Activated CD4-positive, alpha-beta T cell treated with anti-CD3 and anti-CD28 coated beads, Interleukin-2, amount 10 ng/mL, durations not matched to agents 24 days and 14 days (primary cell): ENCODE measurements at regions not wholly inside any gene's neighbourhood (a gene's known extent, or its start where the extent isn't known, plus 50 kb on each side); places are given as distances from the start of the nearest gene placed in this dataset.

Experiments used
- DNase-seq: peaks from one replicate; pipeline ENCODE4 v3.0.0; 2022
- H3K27ac Mint-ChIP-seq: one replicate; pipeline ENCODE4 v1.8.0; 2022; ENCODE audit warnings: mild to moderate bottlenecking, mixed read lengths
- H3K27me3 Mint-ChIP-seq: one replicate; pipeline ENCODE4 v1.8.0; 2022; ENCODE audit warnings: mixed read lengths
- H3K36me3 Mint-ChIP-seq: one replicate; pipeline ENCODE4 v1.8.0; 2022; ENCODE audit warnings: low read depth, mild to moderate bottlenecking, mixed read lengths
- H3K4me1 Mint-ChIP-seq: one replicate; pipeline ENCODE4 v1.8.0; 2021; ENCODE audit warnings: mixed read lengths
- H3K4me3 Mint-ChIP-seq: one replicate; pipeline ENCODE4 v1.8.0; 2022; ENCODE audit warnings: mild to moderate bottlenecking, moderate library complexity, mixed read lengths
- H3K9me3 Mint-ChIP-seq: one replicate; pipeline ENCODE4 v1.8.0; 2021; ENCODE audit warnings: mixed read lengths
- intact Hi-C: fragments of 100-400 bp; cut with micrococcal nuclease; formaldehyde crosslinking; loops from one replicate; pipeline ENCODE4 v1.15.1; 2023

- no peak overlapping the region for H3K27ac Mint-ChIP-seq
- intact Hi-C loops, result no loop called here
- no peaks in the 10 kb centered on the region for H3K9me3 Mint-ChIP-seq
- peaks cover 1% of the 10 kb centered on the region for H3K27me3 Mint-ChIP-seq
- no peaks in the 10 kb centered on the region for H3K4me1 Mint-ChIP-seq
- H3K4me3 Mint-ChIP-seq, result no peak overlapping the region
- no peaks in the 10 kb centered on the region for H3K36me3 Mint-ChIP-seq
- DNase-seq, result no peak
Observed at GRCh38 chr7:86964973-86965726, 94.3 kb downstream of the ELAPOR2 start.

DNA sequence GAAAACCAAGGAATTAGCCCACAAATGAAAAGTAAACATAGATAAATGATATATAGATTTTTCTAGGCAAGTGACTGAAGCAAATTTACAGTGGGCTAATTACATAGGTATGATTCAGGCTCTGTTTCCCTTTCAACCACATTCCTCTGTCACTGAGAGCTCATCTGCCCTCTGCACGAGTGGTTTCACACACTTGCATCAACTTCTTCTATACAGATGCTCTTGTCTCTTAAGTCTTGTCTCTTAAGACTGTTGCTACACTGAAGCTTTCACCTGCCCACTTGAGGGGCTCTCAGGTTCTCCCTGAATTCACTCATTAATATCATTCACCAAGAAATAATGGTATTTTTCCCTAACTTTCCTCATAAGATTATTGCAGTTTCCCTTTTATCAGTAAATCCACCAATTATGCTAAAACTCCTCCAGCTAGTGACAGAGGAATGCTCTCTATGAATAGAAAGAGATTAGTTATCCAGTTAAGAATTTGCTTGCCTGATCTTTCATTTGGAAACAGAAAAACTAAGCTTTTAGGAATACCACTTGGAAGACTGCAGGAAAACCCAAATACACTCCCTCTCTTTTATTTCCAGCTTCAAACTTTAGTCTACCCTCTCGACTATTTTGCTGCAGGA, 95.7 kb downstream of the ELAPOR2 start:
- H3K4me1 Mint-ChIP-seq, result no peaks in the 10 kb centered on the region
- H3K27me3 Mint-ChIP-seq, result peaks cover 1% of the 10 kb centered on the region
- intact Hi-C loops, result no loop called here
- no peak for DNase-seq
- H3K36me3 Mint-ChIP-seq, result no peaks in the 10 kb centered on the region
- H3K27ac Mint-ChIP-seq, result no peak overlapping the region
- no peaks in the 10 kb centered on the region for H3K9me3 Mint-ChIP-seq
- H3K4me3 Mint-ChIP-seq, result no peak overlapping the region

DNA sequence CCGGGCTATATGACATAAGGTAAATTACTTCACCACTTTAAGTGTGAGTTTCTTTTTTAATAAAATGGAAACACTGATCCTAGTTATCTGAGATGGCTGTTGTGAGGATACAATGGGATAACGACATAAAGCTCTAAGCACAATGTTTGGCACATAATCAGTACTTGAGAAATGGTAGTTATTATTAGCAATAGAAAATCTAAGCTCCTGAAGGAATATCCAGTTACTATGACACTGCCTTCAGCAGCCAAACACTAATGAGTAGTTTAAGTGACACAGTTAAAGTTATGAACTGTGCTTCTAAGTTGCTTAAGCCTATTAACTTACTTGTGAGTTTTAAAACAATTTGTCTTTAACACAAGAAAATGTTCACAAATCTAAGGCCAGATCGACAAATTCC, 96.8 kb downstream of the ELAPOR2 start:
- Mint-ChIP-seq H3K27me3 (peaks cover 1% of the 10 kb centered on the region), H3K4me1 (no peaks in the 10 kb centered on the region), H3K9me3 (no peaks in the 10 kb centered on the region), H3K4me3 (no peak overlapping the region), H3K36me3 (no peaks in the 10 kb centered on the region), H3K27ac (no peak overlapping the region)
- DNase-seq, result no peak
- intact Hi-C loops, result no loop called here

GRCh38 chr7:86961686-86962085, 97.8 kb downstream of the ELAPOR2 start:
- H3K27me3 Mint-ChIP-seq, result peaks cover 1% of the 10 kb centered on the region
- no peaks in the 10 kb centered on the region for H3K4me1 Mint-ChIP-seq
- DNase-seq, result no peak
- no peaks in the 10 kb centered on the region for H3K9me3 Mint-ChIP-seq
- no peak overlapping the region for H3K4me3 Mint-ChIP-seq
- no peaks in the 10 kb centered on the region for H3K36me3 Mint-ChIP-seq
- intact Hi-C loops, result no loop called here
- no peak overlapping the region for H3K27ac Mint-ChIP-seq

GRCh38 chr7:86958380-86958779, 101.1 kb downstream of the ELAPOR2 start:
- H3K4me1 Mint-ChIP-seq, result peaks cover under 1% of the 10 kb centered on the region
- no peak overlapping the region for H3K4me3 Mint-ChIP-seq
- no peak for DNase-seq
- peaks cover 4% of the 10 kb centered on the region for H3K27me3 Mint-ChIP-seq
- intact Hi-C loops, result no loop called here
- H3K9me3 Mint-ChIP-seq, result no peaks in the 10 kb centered on the region
- no peak overlapping the region for H3K27ac Mint-ChIP-seq
- H3K36me3 Mint-ChIP-seq, result no peaks in the 10 kb centered on the region

DNA sequence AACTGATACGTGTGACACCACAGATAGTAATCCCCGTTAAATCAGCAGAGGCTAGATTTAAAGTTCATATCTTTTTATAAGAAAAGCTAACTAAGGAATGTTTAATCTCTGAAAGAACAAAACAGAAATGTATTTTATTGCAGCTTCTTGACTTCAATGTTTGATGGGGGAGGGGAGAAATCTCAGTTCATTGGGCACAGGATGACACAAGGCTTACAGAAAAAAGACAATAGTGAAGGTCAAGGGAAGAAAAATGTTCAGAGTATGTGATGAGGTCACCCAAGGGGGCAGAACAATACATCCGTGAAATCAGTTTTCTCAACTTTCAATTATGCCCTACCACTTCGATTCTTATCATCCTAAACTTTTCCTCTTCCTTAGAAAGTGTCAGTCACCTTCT, 102.9 kb downstream of the ELAPOR2 start:
- Mint-ChIP-seq H3K4me1 (peaks cover 2% of the 10 kb centered on the region), H3K27ac (no peak overlapping the region), H3K36me3 (no peaks in the 10 kb centered on the region), H3K4me3 (no peak overlapping the region), H3K9me3 (no peaks in the 10 kb centered on the region), H3K27me3 (peaks cover 4% of the 10 kb centered on the region)
- intact Hi-C loops, result no loop called here
- DNase-seq, result no peak

GRCh38 chr7:86955895-86956503, 103.5 kb downstream of the ELAPOR2 start:
- Mint-ChIP-seq H3K27ac (no peak overlapping the region), H3K36me3 (no peaks in the 10 kb centered on the region), H3K4me3 (no peak overlapping the region), H3K4me1 (peaks cover 2% of the 10 kb centered on the region), H3K9me3 (no peaks in the 10 kb centered on the region), H3K27me3 (peaks cover 4% of the 10 kb centered on the region)
- no peak for DNase-seq
- intact Hi-C loops, result no loop called here

GRCh38 chr7:86954971-86955370, 104.5 kb downstream of the ELAPOR2 start:
- Mint-ChIP-seq H3K4me1 (peaks cover 2% of the 10 kb centered on the region), H3K27me3 (peaks cover 4% of the 10 kb centered on the region), H3K27ac (no peak overlapping the region), H3K36me3 (no peaks in the 10 kb centered on the region), H3K4me3 (no peak overlapping the region), H3K9me3 (no peaks in the 10 kb centered on the region)
- intact Hi-C loops, result no loop called here
- DNase-seq, result no peak

- DNase-seq, result no peak
- no peaks in the 10 kb centered on the region for H3K36me3 Mint-ChIP-seq
- H3K9me3 Mint-ChIP-seq, result no peaks in the 10 kb centered on the region
- intact Hi-C loops, result no loop called here
- H3K4me3 Mint-ChIP-seq, result no peak overlapping the region
- H3K27me3 Mint-ChIP-seq, result peaks cover 4% of the 10 kb centered on the region
- H3K27ac Mint-ChIP-seq, result no peak overlapping the region
- H3K4me1 Mint-ChIP-seq, result peaks cover 2% of the 10 kb centered on the region
Observed at GRCh38 chr7:86953653-86954336, 105.7 kb downstream of the ELAPOR2 start.

GRCh38 chr7:86953219-86953618, 106.2 kb downstream of the ELAPOR2 start:
- H3K4me1 Mint-ChIP-seq, result peaks cover 2% of the 10 kb centered on the region
- intact Hi-C loops, result no loop called here

DNA sequence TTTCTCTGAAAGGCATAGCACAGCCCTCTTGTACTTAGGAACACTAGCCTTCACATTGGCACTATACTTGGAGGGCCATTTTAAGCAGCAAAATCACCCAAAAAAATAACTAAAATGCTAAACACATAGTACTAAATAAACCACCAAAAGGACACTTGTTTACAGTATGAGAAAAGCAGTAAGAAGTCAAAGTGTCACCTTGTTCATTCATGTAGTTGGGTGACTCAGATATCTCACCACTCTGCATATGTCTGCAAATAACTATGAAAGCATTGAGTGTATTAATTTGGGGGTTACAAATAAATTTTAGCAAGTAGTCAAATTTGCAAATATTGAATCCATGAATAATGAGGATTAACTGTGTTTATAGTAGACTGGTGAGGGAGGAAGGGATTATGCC, 107.6 kb downstream of the ELAPOR2 start:
- no peaks in the 10 kb centered on the region for H3K36me3 Mint-ChIP-seq
- peaks cover 2% of the 10 kb centered on the region for H3K4me1 Mint-ChIP-seq
- peaks cover 4% of the 10 kb centered on the region for H3K27me3 Mint-ChIP-seq
- H3K9me3 Mint-ChIP-seq, result no peaks in the 10 kb centered on the region
- no peak overlapping the region for H3K4me3 Mint-ChIP-seq
- intact Hi-C loops, result no loop called here
- no peak for DNase-seq
- no peak overlapping the region for H3K27ac Mint-ChIP-seq

More at GRCh38 chr7:86953219-86953618, 106.2 kb downstream of the ELAPOR2 start:
- Mint-ChIP-seq H3K36me3 (no peaks in the 10 kb centered on the region), H3K27me3 (peaks cover 4% of the 10 kb centered on the region), H3K27ac (no peak overlapping the region), H3K4me3 (no peak overlapping the region), H3K9me3 (no peaks in the 10 kb centered on the region)
- DNase-seq, result no peak

DNA sequence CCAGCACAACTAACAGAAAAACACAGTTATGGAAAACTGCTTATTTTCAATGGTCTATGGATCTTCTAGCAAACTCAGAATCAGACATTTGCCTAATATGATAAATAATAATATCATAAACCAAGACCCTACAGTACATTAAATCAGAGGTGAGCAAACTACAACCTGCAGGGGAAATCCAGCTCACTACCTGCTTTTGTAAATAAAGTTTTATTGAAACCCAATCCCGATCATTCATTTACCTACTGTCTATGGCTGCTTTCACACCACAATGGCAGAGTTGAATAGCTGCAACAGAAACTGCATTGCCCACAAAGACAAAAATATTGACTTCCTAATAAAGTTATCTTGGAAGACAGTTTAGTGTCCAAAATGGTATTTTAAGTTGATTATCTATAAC, 108.5 kb downstream of the ELAPOR2 start:
- Mint-ChIP-seq H3K27ac (no peak overlapping the region), H3K36me3 (no peaks in the 10 kb centered on the region), H3K27me3 (peaks cover 4% of the 10 kb centered on the region), H3K4me3 (no peak overlapping the region), H3K9me3 (no peaks in the 10 kb centered on the region), H3K4me1 (peaks cover 2% of the 10 kb centered on the region)
- no peak for DNase-seq
- intact Hi-C loops, result no loop called here

DNA sequence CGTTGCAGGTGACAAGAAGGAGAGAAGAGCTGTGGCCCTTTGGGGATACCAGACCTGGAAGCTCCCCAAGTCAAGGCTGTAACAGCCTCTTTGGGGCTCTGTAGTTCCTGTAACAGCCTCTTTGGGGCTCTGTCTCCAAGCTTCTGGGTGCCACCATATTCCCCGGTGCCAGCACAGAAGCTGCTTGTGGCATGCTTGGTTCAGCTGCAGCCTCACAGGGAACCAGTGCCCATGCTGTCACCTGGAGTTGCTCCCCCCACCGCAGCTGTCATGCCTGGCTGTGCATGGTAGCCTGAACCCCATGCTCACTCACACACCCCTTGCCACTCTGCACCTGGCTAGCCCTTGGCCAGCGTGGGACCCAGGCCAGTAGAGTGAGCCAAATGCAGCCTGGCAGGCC, 109.1 kb downstream of the ELAPOR2 start:
- no peak for DNase-seq
- H3K4me3 Mint-ChIP-seq, result no peak overlapping the region

DNA sequence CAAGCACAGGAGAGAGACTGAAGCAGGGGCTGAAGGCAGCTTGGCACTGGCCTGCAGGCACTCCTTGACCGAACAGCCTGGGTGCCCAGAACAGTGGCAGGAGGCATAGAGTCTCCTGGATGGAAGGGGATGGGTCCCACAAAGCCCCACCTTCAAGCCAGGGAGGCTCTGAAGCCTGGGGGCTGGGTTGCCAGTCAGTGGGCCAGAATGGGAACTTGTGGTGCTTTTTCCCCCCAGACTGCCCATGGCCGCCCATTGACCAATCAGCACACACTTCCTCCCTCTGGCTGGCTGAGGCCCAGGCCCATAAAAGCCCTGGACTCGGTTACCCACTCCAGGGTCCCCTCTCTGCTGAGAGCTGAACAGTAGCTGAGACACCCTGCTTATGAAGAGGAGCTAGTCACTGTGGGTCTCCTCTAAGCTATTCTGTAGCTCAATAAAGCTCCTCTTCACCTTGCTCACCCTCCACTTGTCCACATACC, 109.6 kb downstream of the ELAPOR2 start:
- no peak overlapping the region for H3K27ac Mint-ChIP-seq
- H3K27me3 Mint-ChIP-seq, result peaks cover 2% of the 10 kb centered on the region
- intact Hi-C loops, result no loop called here
- no peaks in the 10 kb centered on the region for H3K36me3 Mint-ChIP-seq
- H3K9me3 Mint-ChIP-seq, result no peaks in the 10 kb centered on the region
- DNase-seq, result no peak
- H3K4me3 Mint-ChIP-seq, result no peak overlapping the region
- H3K4me1 Mint-ChIP-seq, result peaks cover 2% of the 10 kb centered on the region

More for the DNA sequence above, 109.1 kb downstream of the ELAPOR2 start:
- H3K27ac Mint-ChIP-seq, result no peak overlapping the region
- H3K27me3 Mint-ChIP-seq, result peaks cover 4% of the 10 kb centered on the region
- intact Hi-C loops, result no loop called here
- peaks cover 2% of the 10 kb centered on the region for H3K4me1 Mint-ChIP-seq
- H3K36me3 Mint-ChIP-seq, result no peaks in the 10 kb centered on the region
- H3K9me3 Mint-ChIP-seq, result no peaks in the 10 kb centered on the region
